ENCODE measurements at regions not wholly inside any gene's neighbourhood (a gene's known extent, or its start where the extent isn't known, plus 50 kb on each side); places are given as distances from the start of the nearest gene placed in this dataset.
A peak's percentile ranks its signal among the peaks of the same experiment; 100 is the strongest.

DNA sequence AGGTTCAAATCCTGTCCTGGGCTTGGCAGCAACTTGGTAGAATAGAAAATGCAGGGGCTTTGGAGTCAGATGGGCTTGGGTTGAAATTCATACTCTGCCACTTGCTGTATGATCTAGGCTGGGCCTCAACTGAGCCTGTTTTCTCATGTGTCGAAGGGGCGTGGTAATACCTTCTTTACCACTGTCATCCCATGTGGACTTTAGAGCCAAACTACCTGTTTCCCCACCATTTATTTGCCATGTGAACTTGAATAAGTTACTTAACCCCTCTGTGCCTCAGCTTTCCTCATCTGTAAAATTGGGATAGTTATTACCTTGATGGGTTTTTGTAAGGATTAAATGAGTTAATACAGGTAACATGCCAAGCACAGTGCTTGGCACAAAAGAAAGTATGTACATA lies 106.0 kb downstream of the COPRS start:
- no peaks in the 10 kb centered on the region for H3K9me3 ChIP-seq (ENCODE audit: control insufficient read depth, insufficient read depth, low read length)
- no peak for DNase-seq (ENCODE audit: low read depth in 4 of 6, low spot score in 6 of 6)
- H3K4me1 ChIP-seq (ENCODE audit: control insufficient read depth, insufficient read depth, low read length), result no peaks in the 10 kb centered on the region
- no peak overlapping the region for H3K4me3 ChIP-seq (ENCODE audit: low read depth, low read length)
- no peaks in the 10 kb centered on the region for H3K27me3 ChIP-seq (ENCODE audit: control insufficient read depth, insufficient read depth, low read length)
- H3K36me3 ChIP-seq (ENCODE audit: control insufficient read depth, insufficient read depth, low read length), result no peaks in the 10 kb centered on the region
- WGBS (ENCODE audit: insufficient coverage), result no CpG with 5 or more reads among the region's 2 CpGs
- H3K27ac ChIP-seq (ENCODE audit: low read depth, low read length), result no peak overlapping the region

DNA sequence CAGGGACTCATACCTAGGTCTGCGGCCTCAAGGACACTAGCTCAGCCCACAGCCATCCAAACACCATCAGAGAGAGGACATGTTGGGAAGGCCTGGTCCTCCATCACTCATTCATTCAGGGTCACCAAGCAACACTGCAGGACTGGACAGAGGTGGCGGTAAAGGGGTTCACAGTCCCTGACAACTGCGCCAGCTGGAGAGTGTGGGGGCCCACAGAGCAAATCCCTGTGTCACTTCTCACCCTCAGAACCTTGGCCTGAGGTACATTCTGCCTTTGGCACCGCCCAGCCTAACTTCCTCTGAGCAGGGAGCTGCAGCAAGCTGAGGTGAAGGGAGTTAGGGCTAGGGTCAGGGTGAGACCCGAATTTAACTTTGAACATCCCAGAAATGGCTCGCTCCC lies 106.5 kb downstream of the COPRS start:
- Histone ChIP-seq H3K27me3 (ENCODE audit: control insufficient read depth, insufficient read depth, low read length) (no peaks in the 10 kb centered on the region), H3K4me3 (ENCODE audit: low read depth, low read length) (no peak overlapping the region), H3K36me3 (ENCODE audit: control insufficient read depth, insufficient read depth, low read length) (no peaks in the 10 kb centered on the region), H3K4me1 (ENCODE audit: control insufficient read depth, insufficient read depth, low read length) (no peaks in the 10 kb centered on the region), H3K27ac (ENCODE audit: low read depth, low read length) (no peak overlapping the region), H3K9me3 (ENCODE audit: control insufficient read depth, insufficient read depth, low read length) (no peaks in the 10 kb centered on the region)
- WGBS (ENCODE audit: insufficient coverage), result 100% methylated on average over 5 of the region's 6 CpGs
- no peak for DNase-seq (ENCODE audit: low read depth in 4 of 6, low spot score in 6 of 6)

DNA sequence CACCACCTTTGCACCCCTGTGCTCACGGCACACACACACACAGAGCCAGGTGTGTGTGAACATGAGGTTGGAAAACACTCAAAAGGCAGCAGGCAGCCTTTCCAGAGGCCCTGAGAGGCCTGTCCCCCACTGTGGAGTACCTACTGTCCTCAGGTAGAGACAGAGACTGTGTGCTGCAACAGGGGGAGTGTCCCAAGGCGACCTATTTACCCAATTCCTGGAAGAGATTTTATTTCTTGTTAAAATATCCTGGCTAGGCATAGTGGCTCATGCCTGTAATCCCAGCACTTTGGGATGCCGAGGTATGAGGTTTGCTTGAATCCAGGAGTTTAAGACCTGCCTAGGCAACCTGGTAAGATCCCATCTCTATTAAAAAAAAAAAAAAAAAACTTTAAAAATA lies 108.5 kb downstream of the COPRS start:
- H3K36me3 ChIP-seq (ENCODE audit: control insufficient read depth, insufficient read depth, low read length), result no peaks in the 10 kb centered on the region
- peaks cover 9% of the 10 kb centered on the region for H3K4me1 ChIP-seq (ENCODE audit: control insufficient read depth, insufficient read depth, low read length)
- H3K9me3 ChIP-seq (ENCODE audit: control insufficient read depth, insufficient read depth, low read length), result no peaks in the 10 kb centered on the region
- no CpG with 5 or more reads among the region's 3 CpGs for WGBS (ENCODE audit: insufficient coverage)
- no peak overlapping the region for H3K4me3 ChIP-seq (ENCODE audit: low read depth, low read length)
- DNase-seq (ENCODE audit: low read depth in 4 of 6, low spot score in 6 of 6), result no peak
- H3K27me3 ChIP-seq (ENCODE audit: control insufficient read depth, insufficient read depth, low read length), result no peaks in the 10 kb centered on the region
- no peak overlapping the region for H3K27ac ChIP-seq (ENCODE audit: low read depth, low read length)

DNA sequence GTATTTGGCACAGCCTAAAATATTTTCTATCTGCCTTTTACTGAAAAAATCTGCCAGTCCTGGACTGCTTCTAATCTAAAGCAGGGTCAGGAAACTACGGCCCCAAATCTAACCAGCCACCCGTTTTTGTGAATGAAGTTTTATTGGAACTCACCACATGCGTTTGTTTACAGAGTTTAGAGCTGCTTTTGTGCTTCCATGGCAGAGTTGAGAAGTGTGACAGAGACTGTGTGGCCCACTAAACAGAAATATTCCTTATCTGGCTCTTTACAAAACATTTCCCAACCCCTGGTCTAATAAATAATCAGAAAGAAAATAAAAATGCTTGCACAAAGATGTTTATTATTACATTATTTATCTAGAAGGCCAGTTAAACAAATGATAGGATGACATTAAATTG lies 110.2 kb downstream of the COPRS start:
- Histone ChIP-seq H3K9me3 (ENCODE audit: control insufficient read depth, insufficient read depth, low read length) (no peaks in the 10 kb centered on the region), H3K36me3 (ENCODE audit: control insufficient read depth, insufficient read depth, low read length) (no peaks in the 10 kb centered on the region), H3K27me3 (ENCODE audit: control insufficient read depth, insufficient read depth, low read length) (no peaks in the 10 kb centered on the region), H3K27ac (ENCODE audit: low read depth, low read length) (no peak overlapping the region), H3K4me1 (ENCODE audit: control insufficient read depth, insufficient read depth, low read length) (peaks cover 20% of the 10 kb centered on the region), H3K4me3 (ENCODE audit: low read depth, low read length) (no peak overlapping the region)
- DNase-seq (ENCODE audit: low read depth in 4 of 6, low spot score in 6 of 6), result no peak
- whole genome bisulfite sequencing (ENCODE audit: insufficient coverage), result no CpG with 5 or more reads among the region's 3 CpGs

DNA sequence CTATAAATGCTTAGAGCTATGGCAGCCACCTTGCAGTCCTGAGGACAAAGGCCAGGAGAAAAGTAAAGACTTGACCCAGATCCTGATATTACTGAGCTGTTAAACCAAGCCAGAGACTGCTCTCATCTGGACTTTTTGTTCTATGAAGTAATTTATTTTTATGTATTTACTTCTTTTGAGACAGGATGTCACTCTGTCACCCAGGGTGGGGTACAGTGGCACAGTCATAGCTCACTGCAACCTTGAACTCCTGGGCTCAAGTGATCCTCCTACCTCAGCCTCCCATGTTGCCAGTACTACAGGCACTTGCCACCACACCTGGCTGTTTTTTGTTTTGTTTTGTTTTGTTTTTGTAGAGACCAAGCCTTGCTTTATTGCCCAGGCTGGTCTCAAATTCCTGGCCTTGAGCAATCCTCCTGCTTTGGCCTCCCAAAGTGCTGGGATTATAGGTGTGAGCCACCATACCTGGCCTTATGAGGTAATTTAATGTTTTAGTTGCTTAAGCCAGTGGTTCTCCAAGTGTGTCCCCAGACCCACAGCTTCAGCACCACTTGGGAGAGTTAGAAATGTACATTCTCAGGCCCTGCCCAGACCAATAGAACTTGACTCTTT lies 112.1 kb downstream of the COPRS start:
- H3K9me3 ChIP-seq (ENCODE audit: control insufficient read depth, insufficient read depth, low read length), result no peaks in the 10 kb centered on the region
- no peak overlapping the region for H3K4me3 ChIP-seq (ENCODE audit: low read depth, low read length)
- no peak overlapping the region for H3K27ac ChIP-seq (ENCODE audit: low read depth, low read length)
- H3K27me3 ChIP-seq (ENCODE audit: control insufficient read depth, insufficient read depth, low read length), result no peaks in the 10 kb centered on the region
- no peak for DNase-seq (ENCODE audit: low read depth in 4 of 6, low spot score in 6 of 6)
- peaks cover 27% of the 10 kb centered on the region for H3K4me1 ChIP-seq (ENCODE audit: control insufficient read depth, insufficient read depth, low read length)
- H3K36me3 ChIP-seq (ENCODE audit: control insufficient read depth, insufficient read depth, low read length), result no peaks in the 10 kb centered on the region

DNA sequence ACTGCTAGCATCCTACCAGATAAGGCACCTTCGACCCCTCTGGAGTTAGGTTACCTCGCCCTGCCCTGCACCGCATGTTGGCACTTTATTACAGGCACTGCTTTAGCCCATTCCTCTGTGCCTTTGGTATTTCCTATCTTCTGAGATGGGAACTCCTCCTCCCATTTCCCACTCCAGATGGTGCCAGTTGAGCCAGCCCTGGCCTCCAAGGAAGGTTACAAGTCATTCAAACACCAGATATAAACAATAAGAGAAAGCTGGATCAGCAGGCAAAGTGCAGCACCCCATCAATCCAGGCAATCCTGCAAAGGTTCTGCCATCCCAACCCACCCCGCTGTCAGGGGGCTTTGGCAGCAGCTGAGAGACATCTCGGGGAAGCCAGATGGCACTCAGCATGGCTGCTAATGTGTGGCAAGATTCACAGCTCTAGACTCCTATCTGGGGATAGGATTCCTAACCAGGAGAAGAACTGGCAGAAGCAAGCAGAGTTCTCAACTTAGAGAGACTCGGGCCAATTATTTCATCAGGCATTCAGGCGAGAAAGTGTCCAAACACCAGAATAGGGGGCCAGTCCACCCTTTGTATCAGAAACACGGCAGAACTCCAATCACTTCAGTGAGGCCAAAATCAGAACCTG lies 113.0 kb downstream of the COPRS start:
- H3K9me3 ChIP-seq (ENCODE audit: control insufficient read depth, insufficient read depth, low read length), result no peaks in the 10 kb centered on the region
- 55% methylated on average over 7 of the region's 8 CpGs for WGBS (ENCODE audit: insufficient coverage)
- H3K4me1 ChIP-seq (ENCODE audit: control insufficient read depth, insufficient read depth, low read length), result peaks cover 27% of the 10 kb centered on the region
- H3K36me3 ChIP-seq (ENCODE audit: control insufficient read depth, insufficient read depth, low read length), result no peaks in the 10 kb centered on the region
- H3K27me3 ChIP-seq (ENCODE audit: control insufficient read depth, insufficient read depth, low read length), result no peaks in the 10 kb centered on the region
- DNase-seq (ENCODE audit: low read depth in 4 of 6, low spot score in 6 of 6), result peak in 3 of 6 donors; percentile 5 to 87 (median 56)
- no peak overlapping the region for H3K27ac ChIP-seq (ENCODE audit: low read depth, low read length)
- no peak overlapping the region for H3K4me3 ChIP-seq (ENCODE audit: low read depth, low read length)

DNA sequence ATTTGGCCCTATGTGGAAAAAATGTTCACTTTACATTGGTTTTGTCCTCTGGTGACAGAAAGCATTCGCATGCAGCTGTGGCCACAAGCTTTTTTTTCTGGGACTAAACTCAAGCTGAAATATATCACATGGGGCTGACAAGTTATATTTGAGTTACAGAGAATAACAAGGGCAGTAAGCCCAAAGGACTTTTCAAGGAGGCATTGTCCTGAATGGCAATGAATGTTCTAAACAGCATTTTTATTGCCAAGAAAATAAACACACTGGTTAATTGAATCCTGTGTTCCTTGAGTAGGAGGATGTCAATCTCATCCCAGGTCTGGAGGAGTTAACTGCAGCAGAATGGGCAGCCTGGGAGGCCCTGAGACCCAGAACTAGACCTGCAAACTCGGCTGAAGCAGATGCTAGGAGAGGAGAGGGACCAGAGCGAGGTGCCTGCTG lies 114.5 kb downstream of the COPRS start:
- WGBS (ENCODE audit: insufficient coverage), result 5% methylated on average over 2 of the region's 3 CpGs
- Histone ChIP-seq H3K4me1 (ENCODE audit: control insufficient read depth, insufficient read depth, low read length) (peaks cover 27% of the 10 kb centered on the region), H3K27ac (ENCODE audit: low read depth, low read length) (no peak overlapping the region), H3K9me3 (ENCODE audit: control insufficient read depth, insufficient read depth, low read length) (no peaks in the 10 kb centered on the region), H3K27me3 (ENCODE audit: control insufficient read depth, insufficient read depth, low read length) (no peaks in the 10 kb centered on the region), H3K36me3 (ENCODE audit: control insufficient read depth, insufficient read depth, low read length) (no peaks in the 10 kb centered on the region), H3K4me3 (ENCODE audit: low read depth, low read length) (no peak overlapping the region)
- DNase-seq (ENCODE audit: low read depth in 4 of 6, low spot score in 6 of 6), result peak in 5 of 6 donors; percentile 26 to 73 (median 50)

DNA sequence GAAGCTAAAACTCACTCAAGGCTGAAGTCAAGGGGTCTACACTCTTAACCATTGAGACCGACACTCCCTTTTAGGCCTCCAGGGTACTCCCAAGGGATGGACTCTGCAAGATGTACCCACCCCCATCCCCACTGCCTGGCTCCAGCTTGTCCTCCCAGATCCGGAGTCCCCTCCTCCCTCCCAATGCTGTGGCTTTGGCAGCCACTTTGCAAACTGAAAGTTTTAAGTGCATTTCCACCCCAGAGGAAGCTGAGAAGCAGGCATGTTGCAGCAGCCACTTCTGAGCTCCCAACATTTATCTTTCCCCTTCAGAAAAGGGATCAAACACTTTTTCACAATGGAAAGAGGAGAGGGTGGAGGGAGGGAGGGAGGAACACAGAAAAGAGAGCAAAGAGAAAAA lies 115.2 kb downstream of the COPRS start:
- Histone ChIP-seq H3K9me3 (ENCODE audit: control insufficient read depth, insufficient read depth, low read length) (no peaks in the 10 kb centered on the region), H3K36me3 (ENCODE audit: control insufficient read depth, insufficient read depth, low read length) (no peaks in the 10 kb centered on the region), H3K4me3 (ENCODE audit: low read depth, low read length) (no peak overlapping the region), H3K27ac (ENCODE audit: low read depth, low read length) (no peak overlapping the region), H3K4me1 (ENCODE audit: control insufficient read depth, insufficient read depth, low read length) (peaks cover 27% of the 10 kb centered on the region), H3K27me3 (ENCODE audit: control insufficient read depth, insufficient read depth, low read length) (no peaks in the 10 kb centered on the region)
- peak in 5 of 6 donors; percentile 7 to 59 (median 26) for DNase-seq (ENCODE audit: low read depth in 4 of 6, low spot score in 6 of 6)
- 34% methylated on average over 2 of the region's 2 CpGs for WGBS (ENCODE audit: insufficient coverage)

DNA sequence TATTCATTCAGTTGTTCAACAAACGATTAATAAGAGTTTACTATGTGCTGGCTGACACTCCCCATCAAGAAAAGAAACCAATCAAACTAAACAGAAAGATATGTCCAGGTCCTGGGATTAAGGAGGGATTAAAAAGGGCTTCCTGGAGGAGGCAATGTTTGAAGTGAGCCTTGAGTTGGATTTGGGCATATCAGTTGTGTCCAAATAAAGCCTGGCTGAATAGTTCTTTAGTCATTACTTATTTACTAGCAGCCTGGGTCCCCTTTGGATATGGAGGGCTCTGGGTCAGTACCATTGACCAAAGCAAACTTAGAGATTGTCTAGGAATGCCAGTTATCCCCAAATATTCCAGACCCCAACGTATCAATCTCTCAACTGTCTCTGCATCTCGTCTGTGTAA lies 117.7 kb downstream of the COPRS start:
- no peak overlapping the region for H3K27ac ChIP-seq (ENCODE audit: low read depth, low read length)
- H3K27me3 ChIP-seq (ENCODE audit: control insufficient read depth, insufficient read depth, low read length), result no peaks in the 10 kb centered on the region
- peaks cover 1% of the 10 kb centered on the region for H3K9me3 ChIP-seq (ENCODE audit: control insufficient read depth, insufficient read depth, low read length)
- DNase-seq (ENCODE audit: low read depth in 4 of 6, low spot score in 6 of 6), result no peak
- H3K4me3 ChIP-seq (ENCODE audit: low read depth, low read length), result no peak overlapping the region
- no peaks in the 10 kb centered on the region for H3K36me3 ChIP-seq (ENCODE audit: control insufficient read depth, insufficient read depth, low read length)
- WGBS (ENCODE audit: insufficient coverage), result 83% methylated on average over 1 of the region's 3 CpGs
- H3K4me1 ChIP-seq (ENCODE audit: control insufficient read depth, insufficient read depth, low read length), result peaks cover 27% of the 10 kb centered on the region

DNA sequence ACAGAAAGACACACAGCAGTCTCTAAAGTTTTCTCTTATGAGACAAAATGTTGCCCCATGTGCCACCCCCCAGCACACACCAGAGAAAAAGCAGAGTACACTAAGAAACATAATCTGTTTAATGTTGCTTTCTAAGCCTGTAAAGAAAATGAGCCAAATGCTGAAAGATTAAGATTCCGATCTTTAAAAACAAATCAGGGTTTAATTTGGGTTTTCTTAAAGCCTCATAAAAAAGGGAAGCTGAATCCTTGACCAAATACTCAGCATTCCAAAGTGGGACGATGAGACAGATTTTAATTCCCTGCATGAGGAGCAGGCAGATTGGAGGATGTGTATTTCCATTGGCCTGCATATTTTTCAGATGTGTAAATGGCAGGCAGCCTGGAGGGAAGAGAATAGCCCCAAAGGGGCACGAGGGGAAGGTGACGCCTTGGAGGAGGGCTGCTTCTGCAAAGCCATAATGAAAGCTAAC lies 118.4 kb downstream of the COPRS start:
- Histone ChIP-seq H3K4me1 (ENCODE audit: control insufficient read depth, insufficient read depth, low read length) (peaks cover 21% of the 10 kb centered on the region), H3K36me3 (ENCODE audit: control insufficient read depth, insufficient read depth, low read length) (no peaks in the 10 kb centered on the region), H3K27ac (ENCODE audit: low read depth, low read length) (no peak overlapping the region), H3K4me3 (ENCODE audit: low read depth, low read length) (no peak overlapping the region), H3K9me3 (ENCODE audit: control insufficient read depth, insufficient read depth, low read length) (peaks cover 1% of the 10 kb centered on the region), H3K27me3 (ENCODE audit: control insufficient read depth, insufficient read depth, low read length) (no peaks in the 10 kb centered on the region)
- DNase-seq (ENCODE audit: low read depth in 4 of 6, low spot score in 6 of 6), result no peak
- 57% methylated on average over 3 of the region's 4 CpGs for WGBS (ENCODE audit: insufficient coverage)
